Lung (tissue), 11 donors: ENCODE measurements at regions not wholly inside any gene's neighbourhood (a gene's known extent, or its start where the extent isn't known, plus 50 kb on each side); places are given as distances from the start of the nearest gene placed in this dataset.
"Not testable (repeated sequence)": the region's sequence is repeated elsewhere in the genome, so short reads cannot be mapped to it uniquely, and the experiment has no call there.

Source experiments
- ATAC-seq: fragments of 200-7000 bp; cut with Tn5 transposase; one replicate; pipeline ENCODE4 v1.9.1; 2020; ENCODE audit warnings: moderate number of reproducible peaks; ENCODE audit not compliant: insufficient read depth, low FRiP score
- DNase-seq, 3 donors: peaks; one replicate each; pipeline ENCODE4 v3.0.0-alpha.2; 2013 to 2017
- H3K27ac ChIP-seq, 2 donors: one replicate each; pipeline ENCODE4 v1.5.1; 2013; ENCODE audit warnings: mild to moderate bottlenecking in 2 of 2, moderate library complexity in 2 of 2, control low read depth in 1 of 2, inconsistent platforms in 1 of 2, low read depth in 1 of 2, low read length in 1 of 2
- H3K27me3 ChIP-seq, 3 donors: one replicate each; pipeline ENCODE4 v1.5.1; 2013; ENCODE audit warnings: low read length in 2 of 3; ENCODE audit not compliant: control insufficient read depth in 3 of 3, insufficient read depth in 3 of 3
- H3K36me3 ChIP-seq, 4 donors: one replicate each; pipeline ENCODE4 v1.5.1; 2013; ENCODE audit warnings: low read length in 4 of 4, mild to moderate bottlenecking in 1 of 4, moderate library complexity in 1 of 4; ENCODE audit not compliant: control insufficient read depth in 4 of 4, insufficient read depth in 4 of 4
- H3K4me1 ChIP-seq, 5 donors: one replicate each; pipeline ENCODE4 v1.5.1; 2013; ENCODE audit warnings: low read length in 5 of 5, mild to moderate bottlenecking in 2 of 5, moderate library complexity in 1 of 5; ENCODE audit not compliant: control insufficient read depth in 5 of 5, insufficient read depth in 5 of 5
- H3K4me3 ChIP-seq: one replicate; pipeline ENCODE4 v1.5.1; 2013; ENCODE audit warnings: mild to moderate bottlenecking, control low read depth, moderate library complexity
- H3K9ac ChIP-seq, 2 donors: one replicate each; pipeline ENCODE4 v1.5.1; 2013; ENCODE audit warnings: low read length in 2 of 2, control low read depth in 1 of 2; ENCODE audit not compliant: insufficient read depth in 1 of 2
- H3K9me3 ChIP-seq, 4 donors: one replicate each; pipeline ENCODE4 v1.5.1; 2013; ENCODE audit warnings: low read length in 3 of 4, mild to moderate bottlenecking in 1 of 4, moderate library complexity in 1 of 4; ENCODE audit not compliant: control insufficient read depth in 4 of 4, insufficient read depth in 3 of 4
- CTCF ChIP-seq: IDR thresholded peaks from 2 replicates; pipeline ENCODE4 v1.5.1; 2012; ENCODE audit warnings: mild to moderate bottlenecking; ENCODE audit errors: control extremely low read depth, extremely low read depth
- WGBS, 2 donors: extraction: QIAGEN DNeasy Blood & Tissue Kit; methylation state at CpG; one replicate each; pipeline ENCODE4 v1.1.7; 2013; 5-methylcytosine and 5-hydroxymethylcytosine counted together
- donor health status: control.
- donor health status: control.
- donor health status: Bipolar disorder and iron deficiency.
- donor health status: healthy.
- donor health status: DM: yes; HTN: yes; CAD: no.

- WGBS, 2 donors = 65 to 77% methylated on average over 10 of the region's 10 CpGs
- Histone ChIP-seq H3K36me3 (no peaks in the 10 kb centered on the region), H3K9me3 (no peaks in the 10 kb centered on the region), H3K4me3 (no peak overlapping the region), H3K27ac (peak overlapping the region in 1 of 2 donors; percentile 27), H3K9ac (no peak overlapping the region), H3K27me3 (no peaks in the 10 kb centered on the region), H3K4me1 (no peaks in the 10 kb centered on the region)
- TF ChIP-seq CTCF = no peak
- no peak for ATAC-seq
- no peak for DNase-seq
Measured at GRCh38 chr12:28781671-28782652, 367.1 kb upstream of the FAR2 start.

- H3K4me1 ChIP-seq = no peaks in the 10 kb centered on the region
- H3K4me3 ChIP-seq = no peak overlapping the region
- ATAC-seq (no peak), DNase-seq (no peak)
- H3K36me3 ChIP-seq = no peaks in the 10 kb centered on the region
- H3K27me3 ChIP-seq = no peaks in the 10 kb centered on the region
- H3K9me3 ChIP-seq = no peaks in the 10 kb centered on the region
- H3K9ac ChIP-seq = no peak overlapping the region
- 80 to 85% methylated on average over 1 of the region's 1 CpG for WGBS, 2 donors
- no peak overlapping the region for H3K27ac ChIP-seq
- no peak for TF ChIP-seq CTCF
Measured at GRCh38 chr12:28782812-28783211, 366.3 kb upstream of the FAR2 start.

GRCh38 chr12:28787151-28787550 is 361.9 kb upstream of the FAR2 start:
- Histone ChIP-seq H3K9ac (no peak overlapping the region), H3K4me3 (no peak overlapping the region)

GRCh38 chr12:28788256-28788655 is 360.8 kb upstream of the FAR2 start:
- ATAC-seq, H3K9me3 ChIP-seq, H3K4me3 ChIP-seq, H3K4me1 ChIP-seq, H3K36me3 ChIP-seq, DNase-seq, H3K27ac ChIP-seq, H3K27me3 ChIP-seq, H3K9ac ChIP-seq: not testable (repeated sequence)

More at GRCh38 chr12:28787151-28787550, 361.9 kb upstream of the FAR2 start:
- ATAC-seq (no peak), DNase-seq (no peak)
- WGBS, 2 donors = 89 to 91% methylated on average over 2 of the region's 2 CpGs
- no peaks in the 10 kb centered on the region for H3K4me1 ChIP-seq
- no peak for TF ChIP-seq CTCF
- H3K36me3 ChIP-seq = no peaks in the 10 kb centered on the region
- no peaks in the 10 kb centered on the region for H3K9me3 ChIP-seq
- H3K27me3 ChIP-seq = no peaks in the 10 kb centered on the region
- no peak overlapping the region for H3K27ac ChIP-seq
